Endothelial cell of umbilical vein (primary cell): ENCODE measurements at regions not wholly inside any gene's neighbourhood (a gene's known extent, or its start where the extent isn't known, plus 50 kb on each side); places are given as distances from the start of the nearest gene placed in this dataset.

Experiments
- CTCF ChIP-seq, 2 donors: IDR thresholded peaks; 1 replicate in 1 of 2; 2 replicates in 1 of 2; pipeline ENCODE4 v1.5.1; 2011; ENCODE audit warnings: low read length in 2 of 2, mild to moderate bottlenecking in 2 of 2, moderate library complexity in 2 of 2, control low read depth in 1 of 2, inconsistent platforms in 1 of 2, low read depth in 1 of 2; ENCODE audit not compliant: insufficient read depth in 1 of 2; ENCODE audit errors: extremely low read depth in 1 of 2
- EZH2 ChIP-seq: IDR thresholded peaks from 2 replicates; pipeline ENCODE4 v1.6.1; 2012; ENCODE audit warnings: borderline replicate concordance, low read depth, mild to moderate bottlenecking, moderate library complexity, low read length, inconsistent platforms; ENCODE audit not compliant: severe bottlenecking
- FOS ChIP-seq: IDR thresholded peaks from 2 replicates; pipeline ENCODE4 v1.6.1; 2011; ENCODE audit warnings: mild to moderate bottlenecking, low read length, moderate library complexity, borderline replicate concordance; ENCODE audit not compliant: insufficient read depth
- GATA2 ChIP-seq: IDR thresholded peaks from 2 replicates; pipeline ENCODE4 v1.7.0; 2011; ENCODE audit warnings: low read depth, mild to moderate bottlenecking, moderate library complexity, mixed read lengths, low read length; ENCODE audit not compliant: insufficient read length, insufficient read depth
- JUN ChIP-seq: IDR thresholded peaks from 2 replicates; pipeline ENCODE4 v1.6.1; 2011; ENCODE audit warnings: borderline replicate concordance, low read depth; ENCODE audit not compliant: insufficient read length, insufficient read depth
- MAX ChIP-seq: IDR thresholded peaks from 2 replicates; pipeline ENCODE4 v1.6.1; 2011; ENCODE audit not compliant: insufficient read depth, insufficient read length
- MYC ChIP-seq: IDR thresholded peaks from one replicate; pipeline ENCODE4 v1.6.1; 2011; ENCODE audit warnings: mild to moderate bottlenecking, low read depth, low read length
- POLR2A ChIP-seq: IDR thresholded peaks from 2 replicates; pipeline ENCODE4 v1.6.1; 2012; ENCODE audit warnings: low read depth, mild to moderate bottlenecking, control low read depth, low read length
- POLR2AphosphoS5 ChIP-seq: IDR thresholded peaks from 2 replicates; pipeline ENCODE4 v1.6.1; 2012; ENCODE audit warnings: low read depth, mild to moderate bottlenecking, control low read depth, low read length, moderate library complexity; ENCODE audit not compliant: insufficient read depth

GRCh38 chr5:52342361-52342760, 445.4 kb upstream of the ITGA1 start:
- no peak for TF ChIP-seq CTCF (IDR thresholded peaks at IDR 0.05; ENCODE audit: extremely low read depth in 1 of 2, insufficient read depth in 1 of 2, low read depth in 1 of 2, low read length in 2 of 2)
- no peak for TF ChIP-seq POLR2A
- TF ChIP-seq EZH2 = no peak
- TF ChIP-seq MAX = no peak
- TF ChIP-seq POLR2AphosphoS5 = no peak
- no peak for TF ChIP-seq MYC
- no peak for TF ChIP-seq FOS
- no peak for TF ChIP-seq GATA2
- no peak for TF ChIP-seq JUN
